ENCODE measurements at regions not wholly inside any gene's neighbourhood (a gene's known extent, or its start where the extent isn't known, plus 50 kb on each side); places are given as distances from the start of the nearest gene placed in this dataset.
"Not testable (repeated sequence)": the region's sequence is repeated elsewhere in the genome, so short reads cannot be mapped to it uniquely, and the experiment has no call there.

- DNase-seq (ENCODE audit: low read depth in 2 of 2), result not testable (repeated sequence)
Measured at GRCh38 chr1:761791-762190, 75.3 kb upstream of the OR4F16 start.

- DNase-seq (ENCODE audit: low read depth in 2 of 2), result not testable (repeated sequence)
Measured at GRCh38 chr1:771449-771848, 85.0 kb upstream of the OR4F16 start.

- not testable (repeated sequence) for DNase-seq (ENCODE audit: low read depth in 2 of 2)
Measured at GRCh38 chr1:777480-778180, 91.2 kb upstream of the OR4F16 start.

- DNase-seq (ENCODE audit: low read depth in 2 of 2), result peak; percentile 99
Measured at GRCh38 chr1:778451-779278, 92.2 kb upstream of the OR4F16 start.

GRCh38 chr1:779621-780020 is 93.2 kb upstream of the OR4F16 start:
- not testable (repeated sequence) for DNase-seq (ENCODE audit: low read depth in 2 of 2)

GRCh38 chr1:788835-789234 is 102.4 kb upstream of the OR4F16 start:
- no peak for DNase-seq (ENCODE audit: low read depth in 2 of 2)

- DNase-seq (ENCODE audit: low read depth in 2 of 2), result not testable (repeated sequence)
Measured at GRCh38 chr1:789606-790005, 103.2 kb upstream of the OR4F16 start.

- DNase-seq (ENCODE audit: low read depth in 2 of 2), result not testable (repeated sequence)
Measured at GRCh38 chr1:790388-790930, 104.0 kb upstream of the OR4F16 start.

GRCh38 chr1:794310-794709 is 107.9 kb upstream of the OR4F16 start:
- DNase-seq (ENCODE audit: low read depth in 2 of 2), result not testable (repeated sequence)

GRCh38 chr1:794918-795584 is 108.6 kb upstream of the OR4F16 start:
- peak; percentile 51 to 69 for DNase-seq (ENCODE audit: low read depth in 2 of 2)

GRCh38 chr1:797649-798048 is 111.2 kb upstream of the OR4F16 start:
- not testable (repeated sequence) for DNase-seq (ENCODE audit: low read depth in 2 of 2)

GRCh38 chr1:800397-800796 is 113.9 kb upstream of the OR4F16 start:
- DNase-seq (ENCODE audit: low read depth in 2 of 2), result not testable (repeated sequence)

GRCh38 chr1:804378-805115 is 118.1 kb upstream of the OR4F16 start:
- not testable (repeated sequence) for DNase-seq (ENCODE audit: low read depth in 2 of 2)

GRCh38 chr1:805310-805709 is 118.4 kb upstream of the SAMD11 start:
- DNase-seq (ENCODE audit: low read depth in 2 of 2), result not testable (repeated sequence)

- not testable (repeated sequence) for DNase-seq (ENCODE audit: low read depth in 2 of 2)
Measured at GRCh38 chr1:807066-807465, 116.7 kb upstream of the SAMD11 start.

- DNase-seq (ENCODE audit: low read depth in 2 of 2), result not testable (repeated sequence)
Measured at GRCh38 chr1:807699-808390, 115.9 kb upstream of the SAMD11 start.

GRCh38 chr1:810949-811348 is 112.8 kb upstream of the SAMD11 start:
- DNase-seq (ENCODE audit: low read depth in 2 of 2), result not testable (repeated sequence)

GRCh38 chr1:812535-813127 is 111.1 kb upstream of the SAMD11 start:
- not testable (repeated sequence) for DNase-seq (ENCODE audit: low read depth in 2 of 2)

- DNase-seq (ENCODE audit: low read depth in 2 of 2), result not testable (repeated sequence)
Measured at GRCh38 chr1:814543-814942, 109.2 kb upstream of the SAMD11 start.

Measured in lung microvascular endothelial cell (primary cell).